SK-N-SH treated with all-trans-retinoic acid at 6 μM for 48 hours (cell line): ENCODE measurements at regions not wholly inside any gene's neighbourhood (a gene's known extent, or its start where the extent isn't known, plus 50 kb on each side); places are given as distances from the start of the nearest gene placed in this dataset.

Source experiments
- ATAC-seq: fragments of 200-7000 bp; cut with Tn5 transposase; 3 replicates; pipeline ENCODE4 v1.9.1; 2020; ENCODE audit warnings: mild to moderate bottlenecking, moderate library complexity
- ARNTL ChIP-seq: fragments of 450-650 bp; formaldehyde crosslinking; IDR thresholded peaks from 2 replicates; pipeline ENCODE4 v1.5.0; 2020; ENCODE audit warnings: low read depth, mild to moderate bottlenecking, moderate library complexity, borderline replicate concordance
- BACH2 ChIP-seq: fragments of 250-450 bp; sonication (Bioruptor Pico); IDR thresholded peaks from 2 replicates; pipeline ENCODE4 v1.9.0; 2021; ENCODE audit warnings: mild to moderate bottlenecking, borderline replicate concordance
- ESRRG ChIP-seq: fragments of 250-450 bp; sonication (Bioruptor Pico); IDR thresholded peaks from 2 replicates; pipeline ENCODE4 v1.6.1; 2021; ENCODE audit warnings: mild to moderate bottlenecking
- GLIS3 ChIP-seq: fragments of 250-450 bp; sonication (Bioruptor Pico); IDR thresholded peaks from 2 replicates; pipeline ENCODE4 v1.5.0; 2020; ENCODE audit warnings: mild to moderate bottlenecking, moderate library complexity
- ISL1 ChIP-seq: fragments of 250-450 bp; sonication (Bioruptor Pico); IDR thresholded peaks from 2 replicates; pipeline ENCODE4 v2.1.2; 2022; ENCODE audit warnings: mild to moderate bottlenecking, moderate library complexity
- OSR1 ChIP-seq: fragments of 250-450 bp; sonication (Bioruptor Pico); IDR thresholded peaks from 2 replicates; pipeline ENCODE4 v1.8.0; 2022; ENCODE audit warnings: moderate library complexity, mild to moderate bottlenecking, inconsistent platforms
- POU6F1 ChIP-seq: fragments of 250-450 bp; sonication (Bioruptor Pico); IDR thresholded peaks from 2 replicates; pipeline ENCODE4 v1.8.0; 2021; ENCODE audit warnings: low read depth, mild to moderate bottlenecking, moderate library complexity, borderline replicate concordance
- PPARA ChIP-seq: fragments of 250-450 bp; sonication (Bioruptor Pico); IDR thresholded peaks from 2 replicates; pipeline ENCODE4 v1.5.0; 2020; ENCODE audit warnings: mild to moderate bottlenecking, borderline replicate concordance
- RARB ChIP-seq: fragments of 250-450 bp; sonication (Bioruptor Pico); IDR thresholded peaks from 2 replicates; pipeline ENCODE4 v1.8.0; 2021; ENCODE audit warnings: mild to moderate bottlenecking, moderate library complexity
- SNAI2 ChIP-seq: fragments of 250-450 bp; sonication (Bioruptor Pico); IDR thresholded peaks from 2 replicates; pipeline ENCODE4 v1.5.0; 2020; ENCODE audit warnings: mild to moderate bottlenecking, moderate library complexity
- TOX ChIP-seq: fragments of 250-450 bp; sonication (Bioruptor Pico); IDR thresholded peaks from 2 replicates; pipeline ENCODE4 v1.8.0; 2021; ENCODE audit warnings: mild to moderate bottlenecking, moderate library complexity, borderline replicate concordance
- ZC3H10 ChIP-seq: fragments of 250-450 bp; sonication (Bioruptor Pico); IDR thresholded peaks from 2 replicates; pipeline ENCODE4 v1.5.1; 2021; ENCODE audit warnings: mild to moderate bottlenecking, moderate library complexity
- ZFP3 ChIP-seq: fragments of 250-450 bp; sonication (Bioruptor Pico); IDR thresholded peaks from 2 replicates; pipeline ENCODE4 v1.5.0; 2020; ENCODE audit warnings: mild to moderate bottlenecking, moderate library complexity
- ZFP30 ChIP-seq: fragments of 450-650 bp; formaldehyde crosslinking; IDR thresholded peaks from 2 replicates; pipeline ENCODE4 v1.5.0; 2022; ENCODE audit warnings: mild to moderate bottlenecking, moderate library complexity
- ZNF565 ChIP-seq: fragments of 450-650 bp; formaldehyde crosslinking; conservative IDR thresholded peaks from 2 replicates; pipeline ENCODE4 v1.5.0; 2020; ENCODE audit warnings: low read depth, mild to moderate bottlenecking, moderate library complexity
- ZNF70 ChIP-seq: fragments of 450-650 bp; formaldehyde crosslinking; IDR thresholded peaks from 2 replicates; pipeline ENCODE4 v1.5.0; 2020; ENCODE audit warnings: mild to moderate bottlenecking, moderate library complexity
- ZNF8 ChIP-seq: fragments of 450-650 bp; formaldehyde crosslinking; IDR thresholded peaks from 2 replicates; pipeline ENCODE4 v1.5.0; 2020; ENCODE audit warnings: mild to moderate bottlenecking, moderate library complexity
- TF ChIP-seq, protein P1 (sequence below): fragments of 250-450 bp; sonication (Bioruptor Pico); IDR thresholded peaks from 2 replicates; pipeline ENCODE4 v1.8.0; 2020; ENCODE audit warnings: mild to moderate bottlenecking, moderate library complexity, borderline replicate concordance
- TF ChIP-seq, protein P2 (sequence below): fragments of 250-450 bp; sonication (Bioruptor Pico); IDR thresholded peaks from 2 replicates; pipeline ENCODE4 v1.5.1; 2020; ENCODE audit warnings: low read depth, mild to moderate bottlenecking, moderate library complexity

DNA sequence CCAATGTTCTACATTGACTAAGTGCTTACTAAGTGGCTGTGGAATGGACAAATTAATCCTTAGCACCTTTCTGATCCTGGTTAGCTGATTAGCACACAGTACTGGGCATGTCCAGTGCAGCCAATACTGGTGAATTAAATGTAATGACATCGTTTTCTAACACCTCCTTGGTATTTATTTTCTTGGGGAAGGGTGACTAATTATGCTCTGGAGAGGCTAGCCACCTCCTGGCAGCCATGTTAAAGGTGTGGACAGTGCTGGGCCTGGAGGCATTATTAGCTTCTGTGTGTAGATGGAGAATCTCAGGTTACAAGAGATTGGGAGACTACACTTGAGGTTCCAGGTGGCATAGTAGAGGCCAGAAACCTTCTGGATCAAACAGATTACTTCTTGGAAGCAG lies 230.9 kb upstream of the DDHD1 start (continued):
- TF ChIP-seq, protein P1, sequence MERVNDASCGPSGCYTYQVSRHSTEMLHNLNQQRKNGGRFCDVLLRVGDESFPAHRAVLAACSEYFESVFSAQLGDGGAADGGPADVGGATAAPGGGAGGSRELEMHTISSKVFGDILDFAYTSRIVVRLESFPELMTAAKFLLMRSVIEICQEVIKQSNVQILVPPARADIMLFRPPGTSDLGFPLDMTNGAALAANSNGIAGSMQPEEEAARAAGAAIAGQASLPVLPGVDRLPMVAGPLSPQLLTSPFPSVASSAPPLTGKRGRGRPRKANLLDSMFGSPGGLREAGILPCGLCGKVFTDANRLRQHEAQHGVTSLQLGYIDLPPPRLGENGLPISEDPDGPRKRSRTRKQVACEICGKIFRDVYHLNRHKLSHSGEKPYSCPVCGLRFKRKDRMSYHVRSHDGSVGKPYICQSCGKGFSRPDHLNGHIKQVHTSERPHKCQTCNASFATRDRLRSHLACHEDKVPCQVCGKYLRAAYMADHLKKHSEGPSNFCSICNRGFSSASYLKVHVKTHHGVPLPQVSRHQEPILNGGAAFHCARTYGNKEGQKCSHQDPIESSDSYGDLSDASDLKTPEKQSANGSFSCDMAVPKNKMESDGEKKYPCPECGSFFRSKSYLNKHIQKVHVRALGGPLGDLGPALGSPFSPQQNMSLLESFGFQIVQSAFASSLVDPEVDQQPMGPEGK (CRISPR knock-in tag) = no peak
- TF ChIP-seq ZFP3 (CRISPR knock-in tag) (no peak), ZFP30 (CRISPR knock-in tag) (no peak), OSR1 (CRISPR knock-in tag) (no peak)

- no peak for ATAC-seq
- no peak for TF ChIP-seq ZNF70 (CRISPR knock-in tag)
- TF ChIP-seq ISL1 (CRISPR knock-in tag) = no peak
- TF ChIP-seq, protein P2, sequence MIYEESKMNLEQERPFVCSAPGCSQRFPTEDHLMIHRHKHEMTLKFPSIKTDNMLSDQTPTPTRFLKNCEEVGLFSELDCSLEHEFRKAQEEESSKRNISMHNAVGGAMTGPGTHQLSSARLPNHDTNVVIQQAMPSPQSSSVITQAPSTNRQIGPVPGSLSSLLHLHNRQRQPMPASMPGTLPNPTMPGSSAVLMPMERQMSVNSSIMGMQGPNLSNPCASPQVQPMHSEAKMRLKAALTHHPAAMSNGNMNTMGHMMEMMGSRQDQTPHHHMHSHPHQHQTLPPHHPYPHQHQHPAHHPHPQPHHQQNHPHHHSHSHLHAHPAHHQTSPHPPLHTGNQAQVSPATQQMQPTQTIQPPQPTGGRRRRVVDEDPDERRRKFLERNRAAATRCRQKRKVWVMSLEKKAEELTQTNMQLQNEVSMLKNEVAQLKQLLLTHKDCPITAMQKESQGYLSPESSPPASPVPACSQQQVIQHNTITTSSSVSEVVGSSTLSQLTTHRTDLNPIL (CRISPR knock-in tag) = no peak
- TF ChIP-seq GLIS3 (CRISPR knock-in tag) = no peak
- TF ChIP-seq SNAI2 (CRISPR knock-in tag) = no peak
- TF ChIP-seq ZFP3 (CRISPR knock-in tag) = no peak
- TF ChIP-seq ZC3H10 (CRISPR knock-in tag) = no peak
- TF ChIP-seq PPARA (CRISPR knock-in tag) = no peak
- TF ChIP-seq ZFP30 (CRISPR knock-in tag) = no peak
- TF ChIP-seq TOX (CRISPR knock-in tag) = no peak
- TF ChIP-seq ESRRG (CRISPR knock-in tag) = no peak
- no peak for TF ChIP-seq OSR1 (CRISPR knock-in tag)
- TF ChIP-seq POU6F1 (CRISPR knock-in tag) = no peak
- no peak for TF ChIP-seq BACH2
- TF ChIP-seq RARB (CRISPR knock-in tag) = no peak
- TF ChIP-seq ZNF565 (CRISPR knock-in tag) = no peak
- TF ChIP-seq, all 23 proteins: peak for 0
Observed at GRCh38 chr14:53381895-53382294, 228.8 kb upstream of the DDHD1 start.

DNA sequence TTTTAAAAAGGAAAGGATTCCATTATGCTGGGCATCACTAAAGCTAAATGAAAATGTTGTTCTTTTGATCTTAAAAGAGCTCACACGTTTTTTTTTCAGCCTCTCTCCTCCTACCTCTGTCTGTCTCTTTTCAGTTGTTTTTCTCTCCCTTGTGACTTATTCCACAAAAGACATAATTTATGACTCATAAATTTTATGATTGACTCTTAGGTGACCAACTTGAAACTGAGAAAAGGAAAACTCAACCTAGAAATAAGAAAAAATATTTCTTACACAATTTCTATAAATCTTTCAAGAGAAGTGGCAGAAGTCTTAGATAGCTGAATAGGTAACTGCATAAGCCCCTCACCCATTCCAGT lies 227.7 kb upstream of the DDHD1 start:
- TF ChIP-seq ZFP3 (CRISPR knock-in tag) = no peak
- TF ChIP-seq, protein P1 (CRISPR knock-in tag) = no peak
- TF ChIP-seq BACH2 = no peak
- TF ChIP-seq ZNF565 (CRISPR knock-in tag) = no peak
- no peak for TF ChIP-seq ZNF8 (CRISPR knock-in tag)
- TF ChIP-seq ZNF70 (CRISPR knock-in tag) = no peak
- TF ChIP-seq PPARA (CRISPR knock-in tag) = no peak
- TF ChIP-seq POU6F1 (CRISPR knock-in tag) = no peak
- no peak for TF ChIP-seq ESRRG (CRISPR knock-in tag)
- TF ChIP-seq RARB (CRISPR knock-in tag) = no peak
- TF ChIP-seq SNAI2 (CRISPR knock-in tag) = no peak
- TF ChIP-seq ARNTL = no peak
- ATAC-seq = no peak
